ENCODE measurements at regions not wholly inside any gene's neighbourhood (a gene's known extent, or its start where the extent isn't known, plus 50 kb on each side); places are given as distances from the start of the nearest gene placed in this dataset.

DNA sequence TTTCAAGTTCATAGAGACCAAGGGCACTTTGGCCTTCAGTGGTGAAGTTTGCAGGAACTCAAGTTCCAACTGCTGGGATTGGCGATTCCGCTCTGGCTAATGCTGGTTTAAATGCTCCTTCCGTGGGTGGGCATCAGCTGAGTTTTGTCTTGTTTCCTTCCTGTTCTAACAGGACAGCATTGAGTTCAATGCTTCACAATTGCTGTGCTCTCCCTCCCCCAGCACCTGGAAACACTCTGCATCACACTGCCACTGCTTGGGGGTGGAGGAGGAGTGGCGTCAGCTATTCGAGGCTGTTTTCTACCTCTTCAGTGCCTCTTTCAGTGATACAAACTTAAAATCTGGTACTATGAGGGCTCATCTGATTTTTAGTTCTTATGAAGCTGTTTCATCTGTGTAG, 634.9 kb downstream of the FSCB start:
- TF ChIP-seq, protein P1, sequence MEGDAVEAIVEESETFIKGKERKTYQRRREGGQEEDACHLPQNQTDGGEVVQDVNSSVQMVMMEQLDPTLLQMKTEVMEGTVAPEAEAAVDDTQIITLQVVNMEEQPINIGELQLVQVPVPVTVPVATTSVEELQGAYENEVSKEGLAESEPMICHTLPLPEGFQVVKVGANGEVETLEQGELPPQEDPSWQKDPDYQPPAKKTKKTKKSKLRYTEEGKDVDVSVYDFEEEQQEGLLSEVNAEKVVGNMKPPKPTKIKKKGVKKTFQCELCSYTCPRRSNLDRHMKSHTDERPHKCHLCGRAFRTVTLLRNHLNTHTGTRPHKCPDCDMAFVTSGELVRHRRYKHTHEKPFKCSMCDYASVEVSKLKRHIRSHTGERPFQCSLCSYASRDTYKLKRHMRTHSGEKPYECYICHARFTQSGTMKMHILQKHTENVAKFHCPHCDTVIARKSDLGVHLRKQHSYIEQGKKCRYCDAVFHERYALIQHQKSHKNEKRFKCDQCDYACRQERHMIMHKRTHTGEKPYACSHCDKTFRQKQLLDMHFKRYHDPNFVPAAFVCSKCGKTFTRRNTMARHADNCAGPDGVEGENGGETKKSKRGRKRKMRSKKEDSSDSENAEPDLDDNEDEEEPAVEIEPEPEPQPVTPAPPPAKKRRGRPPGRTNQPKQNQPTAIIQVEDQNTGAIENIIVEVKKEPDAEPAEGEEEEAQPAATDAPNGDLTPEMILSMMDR (IDR thresholded peaks at IDR 0.05): no peak
- TF ChIP-seq EP300 (IDR thresholded peaks at IDR 0.05; ENCODE audit: borderline replicate concordance in 1 of 2, low read depth in 1 of 2, low read length in 1 of 2) (no peak), YY1 (IDR thresholded peaks at IDR 0.05; ENCODE audit: low read depth) (no peak)
- TF ChIP-seq, protein P2, sequence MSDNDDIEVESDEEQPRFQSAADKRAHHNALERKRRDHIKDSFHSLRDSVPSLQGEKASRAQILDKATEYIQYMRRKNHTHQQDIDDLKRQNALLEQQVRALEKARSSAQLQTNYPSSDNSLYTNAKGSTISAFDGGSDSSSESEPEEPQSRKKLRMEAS (IDR thresholded peaks at IDR 0.05; ENCODE audit: low read depth): no peak

Data from SK-N-SH (cell line).